ENCODE measurements at regions not wholly inside any gene's neighbourhood (a gene's known extent, or its start where the extent isn't known, plus 50 kb on each side); places are given as distances from the start of the nearest gene placed in this dataset.

DNA sequence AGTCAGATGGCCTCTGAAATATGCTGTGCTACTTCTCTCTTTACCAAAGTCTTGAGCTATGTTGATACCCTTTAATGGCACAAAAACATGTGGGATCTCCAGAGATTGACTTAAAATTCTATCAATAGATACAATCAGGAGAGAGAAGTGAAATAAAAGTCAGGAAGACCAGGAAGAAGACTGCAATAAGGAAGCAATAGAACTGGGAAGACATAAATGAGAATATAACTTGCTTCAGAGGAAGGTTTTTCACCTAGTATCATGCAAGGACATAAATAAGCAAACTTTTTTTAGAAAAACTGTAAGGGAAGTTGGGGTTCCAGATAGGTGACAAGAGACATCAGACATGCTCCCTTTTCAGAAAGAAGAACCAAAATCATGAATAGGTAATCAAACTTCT is 227.3 kb downstream of the XPNPEP1 start:
- TF ChIP-seq EZH2phosphoT487 (conservative IDR thresholded peaks at IDR 0.05; ENCODE audit: low read length) (no peak), CTCF (IDR thresholded peaks at IDR 0.05; ENCODE audit: insufficient read depth, low read length, poor library complexity, severe bottlenecking) (no peak)
